H1 (cell line): ENCODE measurements at regions not wholly inside any gene's neighbourhood (a gene's known extent, or its start where the extent isn't known, plus 50 kb on each side); places are given as distances from the start of the nearest gene placed in this dataset.

Experiments
- CTCF ChIA-PET: fragments of 300-600 bp; sonication (Branson Sonifier 250); formaldehyde crosslinking; loops from one replicate; lab custom pipeline; 2021; ENCODE audit not compliant: partially characterized antibody; lab: Charles Lee
- POLR2A ChIA-PET: fragments of 300-600 bp; sonication (Branson Sonifier 250); formaldehyde crosslinking; loops from one replicate; lab custom pipeline; 2021; ENCODE audit warnings: inconsistent platforms; ENCODE audit not compliant: partially characterized antibody; lab: Charles Lee
- DNase-seq, 2 experiments: peaks; one replicate each; pipeline versions ENCODE4 v3.0.0 to v3.0.0-alpha.2; 2010 to 2022; ENCODE audit warnings: low spot score in 2 of 2, low read depth in 1 of 2, mixed read lengths in 1 of 2
- FAIRE-seq: peaks from 2 replicates; lab custom pipeline; 2011; peaks lifted over from hg19 to GRCh38; lab: Jason Lieb, UNC
- H2AFZ ChIP-seq: 2 replicates; pipeline ENCODE4 v1.8.1; 2012; ENCODE audit warnings: low read length, inconsistent platforms
- H2AK5ac ChIP-seq: 2 replicates; pipeline ENCODE4 v1.6.1; 2013; ENCODE audit warnings: low read depth, low read length
- H2BK120ac ChIP-seq: replicated peaks from 2 replicates; pipeline ENCODE3; 2013; ENCODE audit warnings: low read depth, low read length, inconsistent platforms
- H2BK12ac ChIP-seq: 2 replicates; pipeline ENCODE4 v1.6.1; 2013; ENCODE audit warnings: low read depth, low read length
- H2BK15ac ChIP-seq: 2 replicates; pipeline ENCODE4 v1.6.1; 2013; ENCODE audit warnings: low read length
- H2BK20ac ChIP-seq: 2 replicates; pipeline ENCODE4 v1.6.1; 2013; ENCODE audit warnings: low read length
- H2BK5ac ChIP-seq: 2 replicates; pipeline ENCODE4 v1.6.1; 2013; ENCODE audit warnings: low read depth, low read length
- H3K14ac ChIP-seq: 2 replicates; pipeline ENCODE4 v1.6.1; 2013; ENCODE audit warnings: inconsistent platforms; ENCODE audit not compliant: insufficient read length
- H3K18ac ChIP-seq: 2 replicates; pipeline ENCODE4 v1.6.1; 2013; ENCODE audit warnings: low read length; ENCODE audit errors: extremely low read depth
- H3K23ac ChIP-seq: 2 replicates; pipeline ENCODE4 v1.6.1; 2013; ENCODE audit warnings: inconsistent platforms; ENCODE audit not compliant: insufficient read length
- H3K23me2 ChIP-seq: 2 replicates; pipeline ENCODE4 v1.6.1; 2013; ENCODE audit warnings: low read depth, low read length
- H3K27ac ChIP-seq: 2 replicates; pipeline ENCODE4 v1.6.1; 2011; ENCODE audit warnings: low read depth, low read length, inconsistent platforms
- H3K27me3 ChIP-seq, 4 experiments: replicated peaks in 1 of 4; 1 replicate in 1 of 4; 2 replicates in 3 of 4; pipeline versions ENCODE4 v1.6.1 to v1.8.1; 2011 to 2013; ENCODE audit warnings: low read length in 3 of 4, mild to moderate bottlenecking in 3 of 4, inconsistent platforms in 2 of 4, mixed read lengths in 2 of 4, moderate library complexity in 1 of 4; ENCODE audit not compliant: control insufficient read depth in 3 of 4, insufficient read depth in 3 of 4; ENCODE audit errors: extremely low read depth in 1 of 4
- H3K36me3 ChIP-seq, 4 experiments: 2 replicates each; pipeline versions ENCODE4 v1.6.1 to v1.8.1; 2011 to 2013; ENCODE audit warnings: mild to moderate bottlenecking in 4 of 4, low read length in 3 of 4, moderate library complexity in 2 of 4, control low read depth in 1 of 4, inconsistent platforms in 1 of 4; ENCODE audit not compliant: insufficient read depth in 4 of 4, control insufficient read depth in 2 of 4
- H3K4ac ChIP-seq: replicated peaks from 2 replicates; pipeline ENCODE3; 2013; ENCODE audit warnings: low read length, low read depth, mixed read lengths, inconsistent platforms; ENCODE audit not compliant: insufficient read length
- H3K4me1 ChIP-seq, 4 experiments: replicated peaks in 1 of 4; 1 replicate in 1 of 4; 2 replicates in 3 of 4; pipeline versions ENCODE4 v1.6.1 to v1.8.1; 2011 to 2013; ENCODE audit warnings: low read length in 3 of 4, inconsistent platforms in 2 of 4, mixed read lengths in 1 of 4; ENCODE audit not compliant: insufficient read depth in 4 of 4, control insufficient read depth in 3 of 4
- H3K4me2 ChIP-seq, 2 experiments: 2 replicates each; pipeline versions ENCODE4 v1.6.1 to v1.8.1; 2011 to 2013; ENCODE audit warnings: low read depth in 2 of 2, low read length in 2 of 2, control low read depth in 1 of 2, inconsistent platforms in 1 of 2, mild to moderate bottlenecking in 1 of 2; ENCODE audit not compliant: insufficient read depth in 1 of 2
- H3K4me3 ChIP-seq, 4 experiments: fragments of 200-600, 300-600 bp in 1 of 4; sonication (generic), shearing (Covaris generic), sonication (Bioruptor Twin) in 1 of 4; 2 replicates each; pipeline versions ENCODE4 v1.5.1 to v1.8.1; 2011 to 2016; ENCODE audit warnings: low read length in 4 of 4, low read depth in 3 of 4, control low read depth in 2 of 4, inconsistent platforms in 2 of 4, mild to moderate bottlenecking in 2 of 4, mixed read lengths in 1 of 4, moderate library complexity in 1 of 4; ENCODE audit not compliant: insufficient read depth in 2 of 4; ENCODE audit errors: extremely low read depth in 1 of 4
- H3K56ac ChIP-seq: replicated peaks from 2 replicates; pipeline ENCODE3; 2013; ENCODE audit warnings: low read depth, mild to moderate bottlenecking, mixed read lengths, low read length, inconsistent platforms; ENCODE audit not compliant: insufficient read length
- H3K79me1 ChIP-seq: 2 replicates; pipeline ENCODE4 v1.6.1; 2013; ENCODE audit warnings: low read depth, low read length, control low read depth
- H3K79me2 ChIP-seq, 2 experiments: 2 replicates each; pipeline versions ENCODE4 v1.6.1 to v1.8.1; 2012 to 2013; ENCODE audit warnings: low read length in 2 of 2, mild to moderate bottlenecking in 2 of 2, inconsistent platforms in 1 of 2; ENCODE audit not compliant: insufficient read depth in 2 of 2, control insufficient read depth in 1 of 2
- H3K9ac ChIP-seq, 4 experiments: replicated peaks in 1 of 4; 1 replicate in 1 of 4; 2 replicates in 3 of 4; pipeline versions ENCODE4 v1.6.1 to v1.8.1; 2011 to 2013; ENCODE audit warnings: low read depth in 3 of 4, low read length in 3 of 4, control low read depth in 2 of 4, mild to moderate bottlenecking in 2 of 4, moderate library complexity in 2 of 4, inconsistent platforms in 1 of 4; ENCODE audit errors: extremely low read depth in 1 of 4
- H3K9me3 ChIP-seq, 2 experiments: 2 replicates each; pipeline versions ENCODE4 v1.6.1 to v1.8.1; 2012 to 2013; ENCODE audit warnings: mild to moderate bottlenecking in 2 of 2, moderate library complexity in 2 of 2, control low read depth in 1 of 2, inconsistent platforms in 1 of 2, low read depth in 1 of 2, low read length in 1 of 2, mixed read lengths in 1 of 2; ENCODE audit not compliant: insufficient read depth in 2 of 2
- H4K20me1 ChIP-seq, 2 experiments: replicated peaks in 1 of 2; 2 replicates each; pipeline versions ENCODE3 to v1.8.1; 2011 to 2013; ENCODE audit warnings: inconsistent platforms in 2 of 2, low read length in 2 of 2, mild to moderate bottlenecking in 1 of 2; ENCODE audit not compliant: insufficient read depth in 2 of 2, control insufficient read depth in 1 of 2
- H4K5ac ChIP-seq: 2 replicates; pipeline ENCODE4 v1.6.1; 2013; ENCODE audit warnings: low read length, low read depth, mixed read lengths, inconsistent platforms; ENCODE audit not compliant: insufficient read length
- H4K8ac ChIP-seq: 2 replicates; pipeline ENCODE4 v1.8.0; 2013; ENCODE audit warnings: mild to moderate bottlenecking, moderate library complexity, low read length, inconsistent platforms; ENCODE audit not compliant: insufficient read depth; ENCODE audit errors: extremely low read depth
- H4K91ac ChIP-seq: replicated peaks from 2 replicates; pipeline ENCODE3; 2013; ENCODE audit warnings: low read length, mixed read lengths, inconsistent platforms; ENCODE audit not compliant: insufficient read length
- BCL11A ChIP-seq, 2 experiments: IDR thresholded peaks; one replicate each; pipeline ENCODE4 v1.6.1; 2011; ENCODE audit warnings: low read depth in 2 of 2, low read length in 2 of 2, mild to moderate bottlenecking in 2 of 2
- RFX5 ChIP-seq: IDR thresholded peaks from 2 replicates; pipeline ENCODE4 v1.6.1; 2011; ENCODE audit warnings: low read depth, low read length, improper control_type of control experiment, borderline replicate concordance
- SIX5 ChIP-seq: IDR thresholded peaks from 2 replicates; pipeline ENCODE4 v1.6.1; 2011; ENCODE audit warnings: mild to moderate bottlenecking, low read depth, low read length
- TAF1 ChIP-seq: IDR thresholded peaks from 2 replicates; pipeline ENCODE4 v1.6.1; 2011; ENCODE audit warnings: mild to moderate bottlenecking, low read depth, low read length
- TAF7 ChIP-seq: optimal IDR thresholded peaks from 2 replicates; pipeline ENCODE3; 2011; ENCODE audit warnings: low read depth, mild to moderate bottlenecking, inconsistent platforms, low read length, moderate library complexity, borderline replicate concordance
- WGBS, 2 experiments: shearing (Covaris generic) in 1 of 2; methylation state at CpG; one replicate each; pipeline versions ENCODE4 v1.1.6 to v1.1.7; 2013 to 2015; ENCODE audit warnings: low lambda C conversion rate in 2 of 2, mixed read lengths in 2 of 2, inconsistent platforms in 1 of 2, low coverage in 1 of 2, missing lambda C conversion rate in 1 of 2; ENCODE audit not compliant: insufficient replicate concordance in 2 of 2, insufficient coverage in 1 of 2, insufficient read length in 1 of 2; ENCODE audit errors: extremely low coverage in 1 of 2, missing lambda C conversion rate in 1 of 2; 5-methylcytosine and 5-hydroxymethylcytosine counted together

DNA sequence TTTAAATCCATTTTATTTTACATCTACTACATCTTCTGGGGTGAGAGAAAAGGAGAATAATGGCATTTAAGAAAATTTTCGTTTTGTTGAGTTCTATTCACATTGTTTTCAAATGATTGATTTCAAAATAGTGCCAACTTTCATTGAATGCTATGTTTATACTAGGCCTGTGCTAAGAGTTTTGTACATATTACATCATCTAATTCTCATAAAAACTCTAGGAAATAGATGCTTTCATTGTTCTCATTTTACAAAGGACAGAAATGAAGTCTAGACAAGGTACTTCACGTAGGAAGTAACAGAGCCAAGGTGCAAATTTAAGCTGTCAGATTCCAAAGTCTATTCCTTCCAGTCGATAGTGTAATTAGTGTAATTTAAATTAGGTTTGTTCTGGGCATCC is 402.8 kb upstream of the UBE2E3 start:
- Histone ChIP-seq H2AK5ac (no peak overlapping the region), H3K79me1 (no peaks in the 10 kb centered on the region), H3K4me2 (no peak overlapping the region), H4K91ac (no peak overlapping the region), H3K14ac (no peak overlapping the region), H2BK15ac (no peak overlapping the region), H3K56ac (no peak overlapping the region), H3K4me1 (no peaks in the 10 kb centered on the region), H3K36me3 (no peaks in the 10 kb centered on the region), H2BK120ac (no peak overlapping the region), H3K4ac (no peak overlapping the region), H4K5ac (no peak overlapping the region), H3K18ac (no peak overlapping the region), H2BK5ac (no peak overlapping the region), H2BK12ac (no peak overlapping the region), H3K27ac (no peak overlapping the region), H3K9me3 (no peaks in the 10 kb centered on the region), H4K20me1 (no peaks in the 10 kb centered on the region), H3K79me2 (no peaks in the 10 kb centered on the region), H2BK20ac (no peak overlapping the region), H4K8ac (no peak overlapping the region), H3K9ac (no peak overlapping the region), H2AFZ (no peak overlapping the region), H3K4me3 (no peak overlapping the region), H3K27me3 (no peaks in the 10 kb centered on the region), H3K23me2 (no peaks in the 10 kb centered on the region), H3K23ac (no peak overlapping the region)
- 86% methylated on average over 3 of the region's 3 CpGs; no CpG with 5 or more reads in 1 of the 2 experiments for WGBS, 2 experiments
- FAIRE-seq (no peak), DNase-seq (no peak)
- CTCF ChIA-PET = no interaction called here
- POLR2A ChIA-PET = no interaction called here
- TF ChIP-seq TAF7 (no peak), SIX5 (no peak), TAF1 (no peak), BCL11A (IDR thresholded peaks at IDR 0.05; ENCODE audit: low read depth in 2 of 2, low read length in 2 of 2) (no peak), RFX5 (no peak)
